ENCODE measurements at regions not wholly inside any gene's neighbourhood (a gene's known extent, or its start where the extent isn't known, plus 50 kb on each side); places are given as distances from the start of the nearest gene placed in this dataset.

DNA sequence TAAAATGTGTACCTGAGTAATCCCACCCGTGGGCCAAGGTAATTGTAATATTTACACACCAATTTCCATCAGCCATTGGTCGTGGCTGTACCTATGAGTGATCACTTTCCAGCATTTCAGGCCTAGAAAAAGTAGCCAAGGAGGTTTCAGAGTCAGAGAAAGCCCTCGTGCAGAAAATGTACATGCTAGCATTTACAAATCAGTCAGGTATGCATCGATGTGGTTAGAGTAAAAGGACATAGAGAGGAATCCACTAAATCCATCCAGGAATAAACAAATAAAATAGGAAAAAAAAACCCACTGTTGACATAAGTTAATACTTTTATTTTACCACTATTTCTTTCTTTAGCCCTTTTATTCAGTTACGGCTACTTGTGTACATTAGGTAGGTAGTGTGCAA, 256.8 kb downstream of the TRIML1 start:
- TF ChIP-seq EZH2 (IDR thresholded peaks at IDR 0.05; ENCODE audit: low read length, missing control alignments): no peak
- TF ChIP-seq, protein P1, sequence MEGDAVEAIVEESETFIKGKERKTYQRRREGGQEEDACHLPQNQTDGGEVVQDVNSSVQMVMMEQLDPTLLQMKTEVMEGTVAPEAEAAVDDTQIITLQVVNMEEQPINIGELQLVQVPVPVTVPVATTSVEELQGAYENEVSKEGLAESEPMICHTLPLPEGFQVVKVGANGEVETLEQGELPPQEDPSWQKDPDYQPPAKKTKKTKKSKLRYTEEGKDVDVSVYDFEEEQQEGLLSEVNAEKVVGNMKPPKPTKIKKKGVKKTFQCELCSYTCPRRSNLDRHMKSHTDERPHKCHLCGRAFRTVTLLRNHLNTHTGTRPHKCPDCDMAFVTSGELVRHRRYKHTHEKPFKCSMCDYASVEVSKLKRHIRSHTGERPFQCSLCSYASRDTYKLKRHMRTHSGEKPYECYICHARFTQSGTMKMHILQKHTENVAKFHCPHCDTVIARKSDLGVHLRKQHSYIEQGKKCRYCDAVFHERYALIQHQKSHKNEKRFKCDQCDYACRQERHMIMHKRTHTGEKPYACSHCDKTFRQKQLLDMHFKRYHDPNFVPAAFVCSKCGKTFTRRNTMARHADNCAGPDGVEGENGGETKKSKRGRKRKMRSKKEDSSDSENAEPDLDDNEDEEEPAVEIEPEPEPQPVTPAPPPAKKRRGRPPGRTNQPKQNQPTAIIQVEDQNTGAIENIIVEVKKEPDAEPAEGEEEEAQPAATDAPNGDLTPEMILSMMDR (conservative IDR thresholded peaks at IDR 0.05 in 1 of 2, IDR thresholded peaks at IDR 0.05 in 1 of 2; ENCODE audit: low read depth in 1 of 2, low read length in 2 of 2): no peak

Measured in fibroblast of lung (primary cell).